Stimulated activated naive CD8-positive, alpha-beta T cell treated with anti-CD3 and anti-CD28 coated beads, Interleukin-15, amount 100 ng/mL, for 72 hours (primary cell): ENCODE measurements at regions not wholly inside any gene's neighbourhood (a gene's known extent, or its start where the extent isn't known, plus 50 kb on each side); places are given as distances from the start of the nearest gene placed in this dataset.

Experiments used
- ATAC-seq: fragments of 150-1000 bp; cut with Tn5 transposase; 2 replicates; pipeline ENCODE4 v1.10.0; 2021; ENCODE audit warnings: mild to moderate bottlenecking, moderate library complexity
- DNase-seq, 2 donors: peaks; one replicate each; pipeline ENCODE4 v3.0.0; 2021 to 2022
- H3K27ac Mint-ChIP-seq, 2 donors: one replicate each; pipeline ENCODE4 v1.8.0; 2022; ENCODE audit warnings: mild to moderate bottlenecking in 2 of 2, mixed read lengths in 2 of 2, moderate library complexity in 2 of 2
- H3K27me3 Mint-ChIP-seq: one replicate; pipeline ENCODE4 v1.8.0; 2022; ENCODE audit warnings: mixed read lengths
- H3K4me1 Mint-ChIP-seq: one replicate; pipeline ENCODE4 v1.8.0; 2022; ENCODE audit warnings: mild to moderate bottlenecking, mixed read lengths
- H3K4me3 Mint-ChIP-seq, 2 donors: one replicate each; pipeline ENCODE4 v1.8.0; 2022; ENCODE audit warnings: mild to moderate bottlenecking in 2 of 2, mixed read lengths in 2 of 2, moderate library complexity in 1 of 2
- H3K9me3 Mint-ChIP-seq, 2 donors: one replicate each; pipeline ENCODE4 v1.8.0; 2022; ENCODE audit warnings: mixed read lengths in 2 of 2

DNA sequence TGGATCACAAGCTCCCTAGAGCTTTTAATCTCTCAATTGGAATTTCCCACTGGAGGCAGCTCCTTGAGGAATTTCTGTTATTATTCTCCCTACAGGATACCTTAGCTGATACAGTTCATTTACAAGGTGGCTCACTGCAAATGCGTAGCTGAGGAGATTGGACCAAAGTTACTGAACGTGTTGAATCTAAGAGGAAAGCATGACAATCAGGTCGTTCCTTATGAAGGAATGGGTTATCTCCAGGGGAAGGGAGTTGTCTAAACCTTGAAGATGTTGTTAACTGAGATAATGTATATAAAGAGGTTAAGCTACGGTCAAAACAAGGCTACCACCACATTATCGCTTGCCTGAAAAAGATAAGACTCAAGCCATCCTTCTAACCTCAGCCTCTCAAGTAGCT lies 105.8 kb upstream of the TBX3 start:
- DNase-seq (no peak), ATAC-seq (no peak)
- Mint-ChIP-seq H3K27me3 (no peaks in the 10 kb centered on the region), H3K4me3 (no peak overlapping the region), H3K27ac (no peak overlapping the region), H3K9me3 (peaks cover 0 to 4% of the 10 kb centered on the region in 2 donors), H3K4me1 (no peaks in the 10 kb centered on the region)

DNA sequence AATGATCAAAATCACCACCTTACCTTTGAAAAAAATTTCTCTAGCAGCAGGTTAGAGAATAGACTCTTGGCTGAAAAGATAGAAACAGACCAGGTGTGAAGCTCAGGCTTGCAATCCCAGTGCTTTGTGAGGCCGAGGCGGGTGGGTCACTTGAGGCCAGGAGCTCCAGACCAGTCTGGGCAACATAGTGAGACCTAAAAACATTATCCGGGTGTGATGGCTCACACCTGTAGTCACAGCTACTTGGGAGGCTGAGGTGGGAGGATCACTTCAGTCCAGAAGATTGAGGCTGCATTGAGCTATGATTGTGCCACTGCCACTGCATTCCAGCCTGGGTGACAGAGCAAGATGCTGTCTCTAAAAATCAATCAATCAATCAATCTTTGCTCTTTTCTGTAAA lies 105.3 kb upstream of the TBX3 start:
- ATAC-seq (no peak), DNase-seq (no peak)
- no peaks in the 10 kb centered on the region for H3K4me1 Mint-ChIP-seq
- H3K27me3 Mint-ChIP-seq: no peaks in the 10 kb centered on the region
- no peak overlapping the region for H3K4me3 Mint-ChIP-seq
- peaks cover 0 to 4% of the 10 kb centered on the region in 2 donors for H3K9me3 Mint-ChIP-seq
- H3K27ac Mint-ChIP-seq: no peak overlapping the region

DNA sequence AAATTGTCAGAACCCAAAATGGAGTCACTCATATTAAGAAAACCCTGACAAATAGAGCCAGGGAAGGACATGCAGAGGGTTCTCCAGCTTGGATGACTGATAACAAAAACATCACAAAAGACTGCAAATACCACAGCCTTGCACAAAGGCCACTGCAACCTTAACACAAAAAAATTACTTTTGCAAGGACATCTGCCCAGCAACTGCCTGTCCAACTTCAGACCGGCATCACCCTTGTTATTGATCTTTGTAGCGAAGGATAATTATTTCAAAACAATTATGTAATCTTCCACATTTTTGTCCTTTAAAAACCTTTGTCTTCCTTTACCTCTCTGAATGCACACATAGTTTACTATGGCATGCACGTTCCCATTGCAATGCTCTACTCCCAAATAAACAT lies 100.6 kb upstream of the TBX3 start:
- Mint-ChIP-seq H3K4me1 (no peaks in the 10 kb centered on the region), H3K4me3 (no peak overlapping the region), H3K27ac (no peak overlapping the region), H3K9me3 (no peaks in the 10 kb centered on the region), H3K27me3 (no peaks in the 10 kb centered on the region)
- DNase-seq: no peak
- no peak for ATAC-seq

DNA sequence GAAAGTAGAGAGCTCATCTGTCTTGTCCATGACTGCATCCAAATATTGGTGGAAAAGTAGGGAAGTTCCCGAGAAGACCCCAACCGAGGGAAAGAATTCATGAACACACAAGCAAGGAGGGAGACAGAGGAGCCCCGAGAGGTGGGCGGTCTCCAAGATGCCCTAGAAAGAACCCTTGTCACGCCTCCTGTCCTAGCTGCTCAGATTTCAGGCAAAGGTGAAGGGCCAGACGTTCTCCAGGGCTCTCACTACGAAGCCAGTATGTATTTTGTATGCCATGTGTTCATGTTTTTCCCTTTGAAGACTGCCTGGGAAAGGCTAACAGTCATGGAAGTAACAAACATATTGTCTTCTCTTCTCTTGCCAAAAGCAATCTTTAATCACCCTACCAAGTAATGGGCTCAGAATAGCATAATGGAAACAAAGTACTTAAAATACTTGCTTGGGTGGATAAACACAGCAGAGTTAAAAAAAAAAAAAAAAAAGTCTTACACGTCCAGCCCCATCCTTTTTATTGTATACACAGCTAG lies 99.2 kb upstream of the TBX3 start:
- Mint-ChIP-seq H3K4me3 (no peak overlapping the region), H3K27ac (no peak overlapping the region), H3K27me3 (no peaks in the 10 kb centered on the region), H3K4me1 (no peaks in the 10 kb centered on the region), H3K9me3 (no peaks in the 10 kb centered on the region)
- DNase-seq (no peak), ATAC-seq (no peak)

DNA sequence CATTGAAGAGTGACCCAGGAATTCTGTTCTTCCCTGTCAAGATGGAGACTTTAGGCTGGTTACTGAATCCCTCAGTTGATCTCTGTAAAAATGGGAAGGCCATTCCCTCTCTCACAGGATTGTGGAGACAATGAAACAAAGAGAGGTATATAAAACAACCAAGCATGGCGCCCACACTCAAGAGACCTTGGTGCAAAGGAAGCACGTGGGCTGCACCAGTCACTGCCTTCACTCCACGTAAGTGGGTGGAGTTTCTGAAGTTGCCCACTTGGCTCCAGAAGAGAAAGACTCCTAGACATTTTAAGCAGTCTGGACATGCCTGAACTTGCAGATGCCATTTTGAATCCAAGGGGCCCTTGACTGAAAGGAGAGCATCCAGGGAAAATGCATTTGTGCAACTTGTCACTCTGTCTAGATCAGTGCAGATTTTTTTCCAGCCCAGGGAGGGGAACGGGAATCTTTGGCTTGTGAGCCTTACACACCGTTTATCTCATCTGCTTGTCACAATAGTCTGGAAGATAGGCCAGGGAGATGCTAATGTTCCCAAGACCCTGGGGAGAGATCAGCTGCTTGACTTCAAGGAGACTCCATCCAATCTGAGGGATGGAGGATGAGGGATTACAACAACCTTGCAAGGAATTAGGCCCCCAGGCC lies 96.9 kb upstream of the TBX3 start:
- DNase-seq (no peak), ATAC-seq (no peak)
- no peaks in the 10 kb centered on the region for H3K9me3 Mint-ChIP-seq
- H3K4me1 Mint-ChIP-seq: no peaks in the 10 kb centered on the region
- H3K27me3 Mint-ChIP-seq: no peaks in the 10 kb centered on the region
- no peak overlapping the region for H3K4me3 Mint-ChIP-seq
- H3K27ac Mint-ChIP-seq: peak overlapping the region in 1 of 2 donors; percentile 42

DNA sequence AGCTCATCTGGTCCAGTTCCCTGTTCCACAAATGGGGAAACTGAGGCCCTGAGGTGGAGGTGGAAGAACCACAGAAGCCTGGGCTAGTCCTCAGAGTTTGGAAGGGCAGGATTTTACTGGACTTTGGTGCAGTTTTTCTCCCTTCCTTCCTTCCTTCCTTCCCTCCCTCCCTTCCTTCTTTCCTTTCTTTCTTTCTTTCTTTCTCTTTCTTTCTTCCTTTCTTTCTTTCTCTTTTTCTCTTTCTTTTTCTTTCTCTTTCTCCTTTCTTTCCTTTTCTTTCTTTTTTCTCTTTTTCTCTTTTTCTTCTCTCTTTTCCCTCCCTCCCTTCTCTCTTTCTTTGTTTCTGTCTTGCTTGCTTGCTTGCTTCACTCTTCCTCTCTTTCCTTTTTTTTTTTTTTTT lies 95.7 kb upstream of the TBX3 start:
- Mint-ChIP-seq H3K27me3 (no peaks in the 10 kb centered on the region), H3K9me3 (no peaks in the 10 kb centered on the region), H3K4me3 (no peak overlapping the region), H3K4me1 (no peaks in the 10 kb centered on the region), H3K27ac (no peak overlapping the region)
- no peak for ATAC-seq
- no peak for DNase-seq

DNA sequence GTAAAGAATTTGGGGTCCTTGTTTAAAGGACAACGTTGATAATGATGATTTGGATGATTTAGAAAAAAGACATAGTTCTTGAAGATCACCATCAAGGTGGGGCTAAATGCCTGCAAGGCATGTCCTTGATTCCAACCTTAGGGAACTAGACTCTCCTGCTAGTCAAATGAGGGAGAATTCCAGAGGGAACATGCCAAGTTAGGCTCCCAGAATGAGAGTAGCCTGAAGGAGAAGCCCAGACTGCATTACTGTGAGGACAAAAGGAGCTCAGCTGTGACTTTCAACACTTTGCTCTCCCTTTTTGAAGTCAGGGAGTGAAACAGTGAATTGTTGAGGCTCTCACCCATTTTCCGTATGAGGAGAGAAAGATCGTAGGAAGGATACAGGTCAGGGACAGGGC lies 95.2 kb upstream of the TBX3 start:
- Mint-ChIP-seq H3K9me3 (no peaks in the 10 kb centered on the region), H3K4me1 (no peaks in the 10 kb centered on the region), H3K4me3 (no peak overlapping the region), H3K27ac (no peak overlapping the region), H3K27me3 (no peaks in the 10 kb centered on the region)
- ATAC-seq (no peak), DNase-seq (no peak)

DNA sequence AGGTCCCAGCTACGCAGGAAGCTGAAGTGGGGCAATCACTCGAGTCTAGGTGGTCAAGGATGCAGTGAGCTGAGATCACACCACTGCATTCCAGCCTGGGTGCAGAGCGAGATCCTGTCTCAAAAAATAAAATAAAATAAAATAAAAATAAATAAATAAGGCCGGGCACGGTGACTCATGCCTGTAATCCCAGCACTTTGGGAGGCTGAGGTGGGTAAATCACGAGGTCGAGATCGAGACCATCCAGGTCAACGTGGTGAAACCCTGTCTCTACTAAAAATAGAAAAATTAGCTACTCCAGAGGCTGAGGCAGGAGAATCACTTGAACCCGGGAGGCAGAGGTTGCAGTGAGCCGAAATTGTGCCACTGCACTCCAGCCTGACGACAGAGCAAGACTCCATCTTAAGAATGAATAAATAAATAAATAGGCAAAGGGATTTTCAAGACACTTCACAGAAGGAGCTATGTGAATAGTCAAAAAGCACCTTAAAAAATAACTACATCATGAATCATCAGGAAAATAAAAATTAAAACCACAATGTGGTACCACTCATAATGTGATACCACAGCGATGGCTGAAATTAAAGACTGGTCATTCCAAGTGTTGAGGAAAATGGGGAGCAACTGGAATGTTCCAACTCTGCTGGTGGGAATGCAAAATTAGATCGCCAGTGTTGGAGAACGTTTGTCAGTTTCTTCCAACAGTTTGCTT lies 92.9 kb upstream of the TBX3 start:
- H3K4me1 Mint-ChIP-seq: no peaks in the 10 kb centered on the region
- H3K9me3 Mint-ChIP-seq: no peaks in the 10 kb centered on the region
- H3K4me3 Mint-ChIP-seq: no peak overlapping the region
- no peaks in the 10 kb centered on the region for H3K27me3 Mint-ChIP-seq
- DNase-seq (no peak), ATAC-seq (no peak)
- no peak overlapping the region for H3K27ac Mint-ChIP-seq

DNA sequence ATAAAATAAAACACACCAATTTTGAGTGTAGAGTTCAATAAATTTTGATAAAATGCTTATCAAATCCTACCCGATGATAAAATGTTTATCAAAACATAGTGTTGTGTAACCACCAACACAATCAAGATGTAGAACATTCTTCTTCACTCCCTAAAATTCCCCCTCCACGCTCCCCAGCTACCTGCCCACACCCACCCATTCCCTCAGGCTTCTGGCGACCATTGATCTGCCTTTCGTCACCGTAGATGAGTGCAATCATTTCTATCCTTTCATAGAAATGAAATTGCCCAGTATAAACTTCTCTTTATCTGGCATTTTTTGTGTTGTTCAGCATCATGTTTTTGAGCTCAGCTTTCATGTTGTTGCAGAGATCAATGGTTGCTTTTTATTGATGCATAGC lies 90.7 kb upstream of the TBX3 start:
- no peak for ATAC-seq
- Mint-ChIP-seq H3K27me3 (no peaks in the 10 kb centered on the region), H3K4me1 (no peaks in the 10 kb centered on the region)

DNA sequence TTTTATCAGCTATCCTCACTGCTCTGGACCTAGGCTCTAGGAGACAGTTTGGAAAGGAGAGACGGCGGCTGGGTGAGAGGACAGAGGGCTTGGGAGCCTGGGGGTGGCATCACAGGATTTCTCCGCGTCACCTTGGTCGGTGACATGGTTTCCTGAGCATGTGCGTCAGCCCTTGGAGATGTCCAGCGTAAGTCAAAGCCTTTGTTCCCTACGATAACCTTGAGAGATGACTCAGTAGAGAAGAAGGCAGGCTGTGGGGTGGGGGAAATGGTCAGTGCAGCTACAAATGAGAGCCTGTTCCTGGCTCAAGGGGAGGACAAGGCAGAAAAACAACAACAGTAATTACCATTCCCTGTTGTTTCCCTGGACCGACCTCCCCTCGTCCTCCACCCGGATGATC lies 90.2 kb upstream of the TBX3 start:
- Mint-ChIP-seq H3K27ac (no peak overlapping the region), H3K4me1 (no peaks in the 10 kb centered on the region), H3K27me3 (no peaks in the 10 kb centered on the region), H3K9me3 (no peaks in the 10 kb centered on the region), H3K4me3 (no peak overlapping the region)
- no peak for ATAC-seq
- DNase-seq: no peak

More for the DNA sequence above, 90.7 kb upstream of the TBX3 start:
- DNase-seq: no peak
- H3K9me3 Mint-ChIP-seq: no peaks in the 10 kb centered on the region
- H3K4me3 Mint-ChIP-seq: no peak overlapping the region
- H3K27ac Mint-ChIP-seq: no peak overlapping the region

DNA sequence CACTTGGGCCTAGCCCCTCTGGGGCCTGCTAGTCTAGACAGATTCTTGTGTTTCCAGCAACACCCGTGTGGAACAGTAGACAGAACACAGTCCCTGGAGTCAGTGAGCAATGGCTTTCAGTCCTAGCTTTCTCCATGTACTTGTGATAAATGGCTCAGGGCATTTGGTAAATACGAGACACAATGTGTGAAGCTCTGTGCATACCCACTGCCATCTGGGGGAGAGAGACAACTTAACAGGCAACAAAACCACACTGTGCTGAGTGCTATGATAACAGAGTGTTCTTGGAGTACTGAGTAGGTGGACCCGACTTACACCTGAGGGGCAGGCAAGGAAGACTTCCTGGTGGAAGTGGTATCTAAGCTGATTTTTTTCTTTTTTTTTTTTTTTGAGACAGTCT lies 86.3 kb upstream of the TBX3 start:
- ATAC-seq (no peak), DNase-seq (no peak)
- H3K27me3 Mint-ChIP-seq: no peaks in the 10 kb centered on the region
- no peak overlapping the region for H3K4me3 Mint-ChIP-seq
- no peaks in the 10 kb centered on the region for H3K4me1 Mint-ChIP-seq
- H3K27ac Mint-ChIP-seq: no peak overlapping the region
- H3K9me3 Mint-ChIP-seq: no peaks in the 10 kb centered on the region

DNA sequence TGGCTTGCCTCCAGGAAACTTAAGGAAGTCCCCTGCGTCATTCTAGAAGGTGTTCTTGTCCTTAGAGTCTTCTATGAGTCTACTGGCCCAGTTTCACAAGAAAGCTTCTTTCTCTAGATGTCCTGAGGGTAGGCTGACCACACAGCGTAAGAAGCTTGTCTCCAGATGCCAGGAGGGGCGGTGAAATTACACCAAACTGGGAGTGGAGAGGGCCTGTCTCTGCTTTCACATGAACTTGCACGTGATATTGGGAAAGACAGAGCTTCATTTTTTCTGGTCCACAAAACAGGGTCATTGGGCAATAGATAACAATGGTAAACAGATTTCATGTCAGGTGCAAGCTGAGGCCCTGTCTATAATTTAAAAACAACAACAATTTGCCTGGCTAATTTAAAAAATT lies 85.7 kb upstream of the TBX3 start:
- Mint-ChIP-seq H3K27ac (peak overlapping the region in 1 of 2 donors; percentile 27), H3K4me1 (no peaks in the 10 kb centered on the region), H3K27me3 (no peaks in the 10 kb centered on the region), H3K4me3 (no peak overlapping the region), H3K9me3 (no peaks in the 10 kb centered on the region)
- no peak for ATAC-seq
- no peak for DNase-seq

DNA sequence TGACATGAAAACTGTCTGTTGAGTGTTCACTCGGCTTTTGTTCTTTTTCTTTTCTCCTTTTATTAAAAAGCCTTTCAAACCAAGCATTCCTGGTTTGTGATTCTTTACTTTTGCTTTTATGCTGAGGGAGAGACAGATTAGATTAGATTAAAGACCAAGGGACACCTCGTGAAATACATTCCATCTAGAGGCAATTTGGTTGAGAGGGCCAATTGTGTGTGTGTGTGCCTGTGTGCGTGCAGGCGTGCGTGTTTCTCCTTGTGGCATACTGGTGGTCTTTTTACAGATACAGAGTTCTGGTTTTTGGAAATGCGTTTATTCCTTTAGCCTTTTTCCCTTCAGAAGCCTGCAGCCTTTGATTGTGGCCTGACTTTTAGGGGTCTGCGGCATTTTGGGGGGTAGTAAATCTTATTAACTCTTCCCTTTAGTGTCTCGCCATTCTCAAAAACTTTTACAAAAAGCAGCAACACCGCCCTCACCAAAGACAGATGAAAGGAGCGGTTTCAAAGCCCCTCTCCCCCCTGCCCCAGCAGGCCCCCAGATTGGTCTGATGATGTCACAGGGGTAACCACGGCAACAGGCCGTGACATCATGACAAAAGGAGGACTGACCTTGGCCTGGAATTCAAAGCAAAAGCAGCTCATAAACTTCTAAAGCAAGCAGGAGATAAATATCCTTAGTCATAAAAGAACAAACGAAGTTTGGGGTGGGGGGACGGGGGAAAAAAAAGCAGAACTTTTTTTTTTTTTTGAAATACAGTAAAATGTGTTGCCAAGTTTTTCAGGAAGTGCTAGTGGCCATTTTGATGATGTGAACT lies 84.1 kb upstream of the TBX3 start:
- no peak for ATAC-seq
- Mint-ChIP-seq H3K27ac (no peak overlapping the region), H3K27me3 (no peaks in the 10 kb centered on the region), H3K4me3 (no peak overlapping the region), H3K4me1 (no peaks in the 10 kb centered on the region), H3K9me3 (no peaks in the 10 kb centered on the region)
- no peak for DNase-seq

DNA sequence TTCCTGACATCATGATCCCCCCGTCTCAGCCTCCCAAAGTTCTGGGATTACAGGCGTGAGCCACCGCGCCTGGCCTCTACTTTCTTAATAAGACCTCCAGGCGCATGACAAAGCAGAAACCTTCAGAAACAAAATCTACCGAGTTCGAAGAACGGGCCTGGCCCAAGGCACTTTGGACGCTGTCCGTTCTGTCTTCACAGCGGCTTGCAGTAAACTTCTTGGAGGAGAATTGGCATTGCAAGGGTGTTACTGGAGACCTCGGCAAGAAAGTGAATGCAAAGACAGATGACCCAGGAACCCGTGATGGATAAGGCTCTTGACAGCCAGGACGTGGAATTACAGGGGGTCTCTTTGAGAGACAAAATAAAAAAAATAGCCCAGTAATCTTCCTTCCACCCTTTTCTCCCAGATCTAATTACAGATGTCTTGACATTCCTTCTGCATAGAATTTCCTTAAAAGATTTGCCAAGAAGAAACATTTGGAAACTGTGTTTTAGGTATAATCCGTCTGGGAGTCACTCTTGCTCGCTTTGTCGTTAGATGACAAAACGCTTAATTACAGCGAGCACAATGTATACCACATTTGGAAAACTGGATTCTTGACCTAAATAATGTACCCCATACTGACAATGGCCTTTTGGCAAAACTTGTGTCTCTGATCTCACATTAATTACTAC lies 83.2 kb upstream of the TBX3 start:
- Mint-ChIP-seq H3K4me1 (no peaks in the 10 kb centered on the region), H3K9me3 (no peaks in the 10 kb centered on the region), H3K27ac (no peak overlapping the region), H3K4me3 (no peak overlapping the region), H3K27me3 (no peaks in the 10 kb centered on the region)
- ATAC-seq (no peak), DNase-seq (no peak)

DNA sequence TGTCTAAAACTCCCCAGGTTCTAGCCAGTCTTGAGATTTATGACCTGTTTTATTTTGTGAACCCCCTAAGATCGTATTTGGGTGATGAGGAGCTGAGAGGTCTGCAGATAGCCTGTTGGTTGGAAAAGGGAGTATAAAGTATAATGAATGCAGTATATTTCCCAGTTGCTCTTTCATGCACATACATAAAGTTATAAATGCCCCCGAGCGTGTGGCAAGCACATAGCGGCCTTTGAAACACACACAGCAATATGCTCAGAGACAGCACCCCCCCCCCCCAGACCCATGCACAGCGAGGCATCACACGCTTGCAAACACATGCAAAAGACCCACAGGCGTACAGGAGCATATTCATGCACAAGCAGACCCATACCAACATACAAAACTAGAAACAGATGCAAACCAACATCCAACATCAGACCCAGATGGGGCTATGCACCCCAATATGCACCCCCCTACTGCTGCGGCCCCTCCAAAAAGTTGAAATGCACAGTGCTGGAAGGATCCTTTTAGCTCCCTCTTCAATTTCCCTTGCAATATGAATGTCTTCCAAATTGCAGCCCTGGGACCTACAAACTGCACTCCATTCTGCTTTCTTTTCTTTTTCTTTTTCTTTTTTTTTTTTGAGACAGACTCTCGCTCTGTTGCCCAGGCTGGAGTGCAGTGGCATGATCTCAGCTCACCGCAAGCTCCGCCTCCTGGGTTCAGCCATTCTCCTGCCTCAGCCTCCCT lies 82.2 kb upstream of the TBX3 start:
- Mint-ChIP-seq H3K27me3 (no peaks in the 10 kb centered on the region), H3K27ac (no peak overlapping the region), H3K4me3 (no peak overlapping the region), H3K4me1 (no peaks in the 10 kb centered on the region), H3K9me3 (no peaks in the 10 kb centered on the region)
- DNase-seq (no peak), ATAC-seq (no peak)
